Bronchial epithelial cell (primary cell): ENCODE measurements at regions not wholly inside any gene's neighbourhood (a gene's known extent, or its start where the extent isn't known, plus 50 kb on each side); places are given as distances from the start of the nearest gene placed in this dataset.

ENCODE experiments used
- DNase-seq: peaks from one replicate; pipeline ENCODE4 v3.0.0-alpha.2; 2010; ENCODE audit warnings: low read depth
- FAIRE-seq: peaks from 2 replicates; lab custom pipeline; 2011; peaks lifted over from hg19 to GRCh38; lab: Jason Lieb, UNC
- H3K27me3 ChIP-seq: 2 replicates; pipeline ENCODE4 v1.5.1; 2011; ENCODE audit warnings: low read length; ENCODE audit not compliant: control insufficient read depth, insufficient read depth
- H3K36me3 ChIP-seq: 2 replicates; pipeline ENCODE4 v1.5.1; 2011; ENCODE audit warnings: low read length; ENCODE audit not compliant: control insufficient read depth, insufficient read depth
- H3K4me3 ChIP-seq: 2 replicates; pipeline ENCODE4 v1.5.1; 2011; ENCODE audit warnings: mild to moderate bottlenecking, low read depth, low read length, control low read depth
- TF ChIP-seq, protein P1 (sequence below): IDR thresholded peaks from 2 replicates; pipeline ENCODE4 v1.5.1; 2011; ENCODE audit warnings: mild to moderate bottlenecking, moderate library complexity, low read length, control low read depth, inconsistent platforms; ENCODE audit not compliant: insufficient read depth, severe bottlenecking

DNA sequence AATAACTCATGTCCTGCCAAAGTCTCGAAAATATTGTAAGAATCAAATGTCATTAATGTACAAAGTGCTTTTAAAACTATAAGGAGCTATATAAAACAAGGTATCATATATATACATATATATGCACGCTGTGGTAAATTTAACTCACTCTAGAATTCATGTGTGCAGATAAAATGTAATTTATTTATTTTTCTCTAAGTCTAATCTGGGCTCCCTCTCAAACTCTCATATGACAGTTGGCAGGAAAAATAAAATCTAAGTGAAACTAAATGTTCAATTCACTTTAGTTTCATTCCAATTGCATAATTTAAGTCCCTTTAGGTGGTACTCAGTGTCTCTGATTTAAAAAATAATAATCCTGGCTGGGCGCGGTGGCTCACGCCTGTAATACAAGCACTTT lies 372.0 kb upstream of the DAB1 start:
- FAIRE-seq (no peak), DNase-seq (no peak)

DNA sequence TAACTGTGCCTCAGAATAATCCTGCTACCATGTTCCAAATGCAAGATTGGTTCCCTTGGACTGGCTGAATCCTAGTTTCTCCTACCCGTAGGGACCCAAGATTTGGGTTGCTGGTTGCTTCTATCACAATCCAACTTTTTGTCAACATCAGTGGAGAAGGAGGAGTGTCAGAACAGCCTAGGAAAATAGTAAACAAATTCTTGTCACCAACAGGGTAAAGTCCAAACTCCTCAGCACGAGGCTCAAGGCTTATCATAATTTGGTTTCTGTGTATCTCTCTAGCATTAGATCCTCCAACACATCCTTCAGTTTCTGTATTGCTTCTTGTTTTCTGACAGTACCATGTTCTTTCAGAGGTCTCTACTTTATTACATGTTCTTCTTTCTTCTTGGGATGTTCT lies 370.2 kb upstream of the DAB1 start:
- Histone ChIP-seq H3K4me3 (no peak overlapping the region), H3K27me3 (no peaks in the 10 kb centered on the region)
- TF ChIP-seq, protein P1, sequence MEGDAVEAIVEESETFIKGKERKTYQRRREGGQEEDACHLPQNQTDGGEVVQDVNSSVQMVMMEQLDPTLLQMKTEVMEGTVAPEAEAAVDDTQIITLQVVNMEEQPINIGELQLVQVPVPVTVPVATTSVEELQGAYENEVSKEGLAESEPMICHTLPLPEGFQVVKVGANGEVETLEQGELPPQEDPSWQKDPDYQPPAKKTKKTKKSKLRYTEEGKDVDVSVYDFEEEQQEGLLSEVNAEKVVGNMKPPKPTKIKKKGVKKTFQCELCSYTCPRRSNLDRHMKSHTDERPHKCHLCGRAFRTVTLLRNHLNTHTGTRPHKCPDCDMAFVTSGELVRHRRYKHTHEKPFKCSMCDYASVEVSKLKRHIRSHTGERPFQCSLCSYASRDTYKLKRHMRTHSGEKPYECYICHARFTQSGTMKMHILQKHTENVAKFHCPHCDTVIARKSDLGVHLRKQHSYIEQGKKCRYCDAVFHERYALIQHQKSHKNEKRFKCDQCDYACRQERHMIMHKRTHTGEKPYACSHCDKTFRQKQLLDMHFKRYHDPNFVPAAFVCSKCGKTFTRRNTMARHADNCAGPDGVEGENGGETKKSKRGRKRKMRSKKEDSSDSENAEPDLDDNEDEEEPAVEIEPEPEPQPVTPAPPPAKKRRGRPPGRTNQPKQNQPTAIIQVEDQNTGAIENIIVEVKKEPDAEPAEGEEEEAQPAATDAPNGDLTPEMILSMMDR = no peak

More for the DNA sequence above, 372.0 kb upstream of the DAB1 start:
- Histone ChIP-seq H3K27me3 (no peaks in the 10 kb centered on the region), H3K4me3 (no peak overlapping the region), H3K36me3 (no peaks in the 10 kb centered on the region)
- TF ChIP-seq, protein P1 = no peak

DNA sequence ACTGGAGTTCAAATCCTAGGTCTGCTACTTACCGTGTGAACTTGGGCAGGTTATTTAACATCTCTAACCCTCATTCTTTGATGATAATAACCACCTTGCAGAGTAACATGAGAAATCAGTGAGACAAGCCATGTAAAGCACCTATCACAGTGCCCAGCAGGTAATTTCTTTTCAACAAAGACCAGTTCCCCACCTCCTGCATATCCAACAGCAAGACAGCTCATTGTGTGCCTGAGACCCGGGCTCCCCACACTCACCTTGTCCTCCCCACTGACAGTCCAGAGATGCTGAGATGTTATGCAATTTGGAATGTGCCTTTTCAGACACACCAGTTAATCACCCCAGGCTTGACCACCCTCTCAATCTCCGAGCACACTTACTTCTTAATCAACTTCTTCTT lies 367.6 kb upstream of the DAB1 start:
- H3K4me3 ChIP-seq = no peak overlapping the region
- TF ChIP-seq, protein P1 = no peak
- DNase-seq (no peak), FAIRE-seq (no peak)
- H3K27me3 ChIP-seq = no peaks in the 10 kb centered on the region
- no peaks in the 10 kb centered on the region for H3K36me3 ChIP-seq

More for the DNA sequence above, 370.2 kb upstream of the DAB1 start:
- H3K36me3 ChIP-seq = no peaks in the 10 kb centered on the region
- FAIRE-seq (no peak), DNase-seq (no peak)

DNA sequence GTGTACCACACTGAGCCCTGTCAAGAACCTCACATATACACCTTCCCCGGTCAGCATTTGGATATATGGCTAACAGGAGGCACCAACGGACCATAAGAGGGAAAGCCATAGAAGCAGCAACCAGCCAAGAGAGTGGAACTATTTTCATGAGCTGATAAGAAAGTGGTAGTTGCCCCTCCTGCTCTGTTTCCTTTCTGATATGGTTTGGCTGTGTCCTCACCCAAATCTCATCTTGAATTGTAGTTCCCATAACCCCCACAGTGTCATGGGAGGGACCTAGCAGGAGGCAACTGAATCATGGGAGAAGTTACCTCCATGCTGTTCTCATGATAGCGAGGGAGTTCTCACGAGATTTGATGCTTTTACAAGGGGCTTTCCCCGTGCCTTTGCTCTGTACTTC lies 366.1 kb upstream of the DAB1 start:
- H3K4me3 ChIP-seq = no peak overlapping the region
- DNase-seq (no peak), FAIRE-seq (no peak)
- no peaks in the 10 kb centered on the region for H3K27me3 ChIP-seq
- TF ChIP-seq, protein P1 = no peak
- no peaks in the 10 kb centered on the region for H3K36me3 ChIP-seq

DNA sequence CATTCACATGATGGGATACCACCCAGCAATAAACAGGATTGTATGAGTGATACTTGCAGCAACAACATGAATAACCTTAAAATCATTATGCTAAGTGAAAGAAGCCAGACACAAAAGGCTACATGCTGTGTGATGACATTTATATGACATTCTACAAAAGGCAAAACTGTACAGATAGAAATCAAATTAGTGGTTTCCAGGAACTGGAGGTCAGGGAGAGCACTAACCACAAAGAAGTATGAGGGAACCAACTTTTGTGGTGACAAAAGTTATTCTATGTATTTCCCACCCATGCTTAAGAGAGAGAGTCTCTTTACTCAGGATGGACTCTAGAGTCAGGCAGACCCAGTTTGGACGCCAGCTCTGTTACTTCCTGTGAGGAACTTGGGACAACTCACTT lies 364.5 kb upstream of the DAB1 start:
- no peak overlapping the region for H3K4me3 ChIP-seq
- FAIRE-seq (no peak), DNase-seq (no peak)
- H3K36me3 ChIP-seq = no peaks in the 10 kb centered on the region
- no peaks in the 10 kb centered on the region for H3K27me3 ChIP-seq
- TF ChIP-seq, protein P1 = no peak

DNA sequence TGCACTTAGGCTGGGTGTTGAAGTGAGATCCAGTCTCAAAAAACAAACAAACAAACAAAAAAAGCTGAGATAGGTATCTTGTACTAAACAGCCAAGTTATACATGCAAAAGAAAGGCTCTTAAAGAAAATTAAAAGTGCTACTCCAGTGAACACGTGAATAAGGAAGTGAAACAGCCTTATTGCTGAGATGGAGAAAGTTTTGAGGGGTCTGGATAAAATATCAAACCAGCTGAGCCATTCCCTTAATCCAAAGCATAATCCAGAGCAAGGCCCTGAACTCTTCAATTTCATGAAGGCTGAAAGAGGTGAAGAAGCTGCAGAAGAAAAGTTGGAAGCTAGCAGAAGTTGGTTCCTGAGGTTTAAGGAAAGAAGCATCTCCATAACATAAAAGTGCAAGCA lies 360.5 kb upstream of the DAB1 start:
- Histone ChIP-seq H3K27me3 (no peaks in the 10 kb centered on the region), H3K36me3 (no peaks in the 10 kb centered on the region), H3K4me3 (no peak overlapping the region)
- DNase-seq (no peak), FAIRE-seq (no peak)
- TF ChIP-seq, protein P1 = no peak
